Mesothelial cell of epicardium (in vitro differentiated cells): ENCODE measurements at regions not wholly inside any gene's neighbourhood (a gene's known extent, or its start where the extent isn't known, plus 50 kb on each side); places are given as distances from the start of the nearest gene placed in this dataset.

Experiments used
- DNase-seq, 2 experiments: peaks; one replicate each; pipeline ENCODE4 v3.0.0; 2021; ENCODE audit warnings: low spot score in 2 of 2; ENCODE audit not compliant: unreplicated experiment in 2 of 2
- H3K27ac Mint-ChIP-seq: 2 replicates; pipeline ENCODE4 v1.8.0; 2021; ENCODE audit warnings: mixed read lengths
- H3K27me3 Mint-ChIP-seq: 2 replicates; pipeline ENCODE4 v1.8.0; 2021; ENCODE audit warnings: low read depth, mixed read lengths
- H3K36me3 Mint-ChIP-seq: 2 replicates; pipeline ENCODE4 v1.8.0; 2021; ENCODE audit warnings: mixed read lengths
- H3K4me1 Mint-ChIP-seq: 2 replicates; pipeline ENCODE4 v1.8.0; 2021; ENCODE audit warnings: mixed read lengths
- H3K4me3 Mint-ChIP-seq: 2 replicates; pipeline ENCODE4 v1.8.0; 2021; ENCODE audit warnings: mild to moderate bottlenecking, moderate library complexity, mixed read lengths
- H3K9me3 Mint-ChIP-seq: 2 replicates; pipeline ENCODE4 v1.8.0; 2021; ENCODE audit warnings: mixed read lengths
- CTCF ChIP-seq: fragments of 200-600 bp; sonication (generic); IDR thresholded peaks from one replicate; pipeline ENCODE4 v1.5.0; 2021; ENCODE audit warnings: antibody characterized with exemption; ENCODE audit not compliant: unreplicated experiment

DNA sequence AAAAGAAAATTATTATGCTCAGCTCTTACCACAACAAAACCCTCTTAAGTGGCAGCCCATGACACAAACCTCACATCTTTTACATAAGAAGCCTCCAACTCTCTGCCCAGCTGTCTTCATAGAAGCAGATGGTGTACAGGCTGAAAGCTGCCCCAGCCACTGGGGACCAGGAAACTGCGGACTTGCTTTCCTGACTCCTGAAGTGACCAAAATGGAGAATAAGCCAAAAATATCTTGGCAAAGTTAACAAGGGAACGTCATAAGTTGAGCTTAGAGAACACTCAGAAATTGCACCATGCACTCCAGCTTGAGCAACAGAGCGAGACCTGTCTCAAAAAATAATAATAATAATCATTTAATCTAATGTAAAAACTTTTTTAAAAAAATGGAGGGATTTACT is 160.3 kb upstream of the CDYL start:
- Mint-ChIP-seq H3K27ac (no peak overlapping the region), H3K4me3 (no peak overlapping the region), H3K4me1 (peaks cover 9% of the 10 kb centered on the region), H3K9me3 (peaks cover 11% of the 10 kb centered on the region), H3K36me3 (no peaks in the 10 kb centered on the region), H3K27me3 (no peaks in the 10 kb centered on the region)
- no peak for DNase-seq
- no peak for TF ChIP-seq CTCF

GRCh38 chr6:4615231-4615630 is 161.0 kb upstream of the CDYL start:
- Mint-ChIP-seq H3K27me3 (no peaks in the 10 kb centered on the region), H3K4me3 (no peak overlapping the region), H3K4me1 (peaks cover 12% of the 10 kb centered on the region), H3K36me3 (no peaks in the 10 kb centered on the region), H3K27ac (no peak overlapping the region), H3K9me3 (peaks cover 9% of the 10 kb centered on the region)
- DNase-seq, result no peak
- no peak for TF ChIP-seq CTCF

GRCh38 chr6:4614637-4615036 is 161.6 kb upstream of the CDYL start:
- H3K27me3 Mint-ChIP-seq, result no peaks in the 10 kb centered on the region
- H3K4me1 Mint-ChIP-seq, result peaks cover 15% of the 10 kb centered on the region
- DNase-seq, result no peak
- no peak for TF ChIP-seq CTCF
- H3K27ac Mint-ChIP-seq, result no peak overlapping the region
- H3K4me3 Mint-ChIP-seq, result no peak overlapping the region
- H3K9me3 Mint-ChIP-seq, result peaks cover 9% of the 10 kb centered on the region
- no peaks in the 10 kb centered on the region for H3K36me3 Mint-ChIP-seq

- no peaks in the 10 kb centered on the region for H3K27me3 Mint-ChIP-seq
- peaks cover 9% of the 10 kb centered on the region for H3K9me3 Mint-ChIP-seq
- peaks cover 15% of the 10 kb centered on the region for H3K4me1 Mint-ChIP-seq
- H3K36me3 Mint-ChIP-seq, result no peaks in the 10 kb centered on the region
- no peak for TF ChIP-seq CTCF
- no peak for DNase-seq
- H3K4me3 Mint-ChIP-seq, result no peak overlapping the region
- H3K27ac Mint-ChIP-seq, result no peak overlapping the region
These were observed 162.4 kb upstream of the CDYL start for GRCh38 chr6:4613795-4614194.

DNA sequence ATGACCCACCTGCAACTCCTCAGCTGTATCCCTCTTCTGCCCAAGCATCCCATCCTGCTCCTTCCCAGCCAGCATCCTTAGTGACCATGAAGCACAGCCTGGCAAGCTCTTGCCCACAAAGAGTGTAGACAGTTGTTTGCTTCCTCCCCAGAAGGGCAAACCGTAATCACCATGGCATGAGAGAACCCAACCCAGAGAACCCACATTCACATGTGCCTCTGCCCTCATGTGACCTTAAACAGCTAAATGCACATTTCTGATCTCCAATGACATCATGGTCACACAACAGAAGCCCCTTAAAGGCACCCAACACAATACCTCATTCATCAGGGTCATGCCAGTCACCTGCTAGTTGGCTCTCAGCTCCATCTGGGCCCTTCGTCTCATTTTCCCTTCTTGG is 162.8 kb upstream of the CDYL start:
- Mint-ChIP-seq H3K36me3 (no peaks in the 10 kb centered on the region), H3K27me3 (no peaks in the 10 kb centered on the region), H3K9me3 (peaks cover 9% of the 10 kb centered on the region), H3K4me3 (no peak overlapping the region), H3K4me1 (peaks cover 15% of the 10 kb centered on the region), H3K27ac (no peak overlapping the region)
- no peak for DNase-seq
- TF ChIP-seq CTCF, result no peak

- Mint-ChIP-seq H3K4me3 (no peak overlapping the region), H3K27ac (no peak overlapping the region), H3K27me3 (no peaks in the 10 kb centered on the region), H3K4me1 (peaks cover 19% of the 10 kb centered on the region), H3K36me3 (no peaks in the 10 kb centered on the region), H3K9me3 (peaks cover 9% of the 10 kb centered on the region)
- TF ChIP-seq CTCF, result no peak
- DNase-seq, result no peak
These were observed 163.5 kb upstream of the CDYL start for GRCh38 chr6:4612636-4613171.
